NB4 (cell line): ENCODE measurements at regions not wholly inside any gene's neighbourhood (a gene's known extent, or its start where the extent isn't known, plus 50 kb on each side); places are given as distances from the start of the nearest gene placed in this dataset.

Experiments
- POLR2A ChIP-seq: IDR thresholded peaks from 2 replicates; pipeline ENCODE4 v1.6.1; 2011; ENCODE audit warnings: mild to moderate bottlenecking; ENCODE audit not compliant: insufficient read length; ENCODE audit errors: extremely low read depth
- TF ChIP-seq, protein P1 (sequence below): IDR thresholded peaks from 2 replicates; pipeline ENCODE4 v1.6.1; 2011; ENCODE audit warnings: low read depth, low read length

DNA sequence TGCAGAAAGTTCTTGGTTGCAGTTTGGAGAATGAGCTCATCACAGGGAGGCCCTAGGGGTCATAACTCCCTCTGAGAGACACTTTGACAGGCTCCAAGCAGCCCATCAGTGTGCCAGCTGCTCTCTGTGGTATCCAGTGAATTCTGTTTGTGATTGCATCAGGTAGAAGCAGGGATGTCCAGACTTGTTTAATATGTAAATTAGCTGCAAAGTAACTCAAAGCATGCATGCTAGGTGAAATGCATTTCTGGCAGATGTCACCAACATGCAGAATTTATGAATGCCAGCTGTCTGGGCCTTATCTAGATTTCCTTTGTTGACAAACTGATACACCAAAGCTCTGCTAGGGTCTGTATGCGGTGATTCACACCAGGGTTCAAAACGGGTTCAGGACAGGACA, 123.6 kb upstream of the MTNR1B start:
- no peak for TF ChIP-seq POLR2A
- TF ChIP-seq, protein P1, sequence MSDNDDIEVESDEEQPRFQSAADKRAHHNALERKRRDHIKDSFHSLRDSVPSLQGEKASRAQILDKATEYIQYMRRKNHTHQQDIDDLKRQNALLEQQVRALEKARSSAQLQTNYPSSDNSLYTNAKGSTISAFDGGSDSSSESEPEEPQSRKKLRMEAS = no peak
